SK-N-DZ (cell line): ENCODE measurements at regions not wholly inside any gene's neighbourhood (a gene's known extent, or its start where the extent isn't known, plus 50 kb on each side); places are given as distances from the start of the nearest gene placed in this dataset.
"Not testable (repeated sequence)": the region's sequence is repeated elsewhere in the genome, so short reads cannot be mapped to it uniquely, and the experiment has no call there.

ENCODE experiments used
- DNase-seq: peaks from one replicate; pipeline ENCODE4 v3.0.0-alpha.2; 2015; ENCODE audit warnings: low spot score

- DNase-seq, result not testable (repeated sequence)
Measured at GRCh38 chr15:20192982-20193929, 348.3 kb downstream of the GOLGA6L6 start.

GRCh38 chr15:20191508-20192125 is 350.0 kb downstream of the GOLGA6L6 start:
- not testable (repeated sequence) for DNase-seq

GRCh38 chr15:20188611-20189010 is 353.0 kb downstream of the GOLGA6L6 start:
- not testable (repeated sequence) for DNase-seq

- not testable (repeated sequence) for DNase-seq
Measured at GRCh38 chr15:20187370-20188355, 353.9 kb downstream of the GOLGA6L6 start.

- not testable (repeated sequence) for DNase-seq
Measured at GRCh38 chr15:20184879-20185278, 356.7 kb downstream of the GOLGA6L6 start.

- not testable (repeated sequence) for DNase-seq
Measured at GRCh38 chr15:20168221-20168620, 373.4 kb downstream of the GOLGA6L6 start.

GRCh38 chr15:20153528-20153927 is 388.1 kb downstream of the GOLGA6L6 start:
- DNase-seq, result not testable (repeated sequence)

- not testable (repeated sequence) for DNase-seq
Measured at GRCh38 chr15:20148679-20149078, 392.9 kb downstream of the GOLGA6L6 start.

- DNase-seq, result not testable (repeated sequence)
Measured at GRCh38 chr15:20148008-20148407, 393.6 kb downstream of the GOLGA6L6 start.

- not testable (repeated sequence) for DNase-seq
Measured at GRCh38 chr15:20144333-20145036, 397.1 kb downstream of the GOLGA6L6 start.

GRCh38 chr15:20142906-20143305 is 398.7 kb downstream of the GOLGA6L6 start:
- DNase-seq, result not testable (repeated sequence)

GRCh38 chr15:20142410-20142809 is 399.2 kb downstream of the GOLGA6L6 start:
- not testable (repeated sequence) for DNase-seq

GRCh38 chr15:20124668-20125067 is 416.9 kb downstream of the GOLGA6L6 start:
- DNase-seq, result not testable (repeated sequence)

GRCh38 chr15:20106026-20106425 is 435.6 kb downstream of the GOLGA6L6 start:
- DNase-seq, result peak; percentile 0

- not testable (repeated sequence) for DNase-seq
Measured at GRCh38 chr15:20105011-20105990, 436.3 kb downstream of the GOLGA6L6 start.

GRCh38 chr15:20104551-20104950 is 437.0 kb downstream of the GOLGA6L6 start:
- DNase-seq, result not testable (repeated sequence)

- DNase-seq, result not testable (repeated sequence)
Measured at GRCh38 chr15:20102862-20103261, 438.7 kb downstream of the GOLGA6L6 start.

GRCh38 chr15:20102209-20102608 is 439.4 kb downstream of the GOLGA6L6 start:
- DNase-seq, result not testable (repeated sequence)

GRCh38 chr15:20101281-20101680 is 440.3 kb downstream of the GOLGA6L6 start:
- DNase-seq, result not testable (repeated sequence)
